ENCODE measurements at regions not wholly inside any gene's neighbourhood (a gene's known extent, or its start where the extent isn't known, plus 50 kb on each side); places are given as distances from the start of the nearest gene placed in this dataset.

DNA sequence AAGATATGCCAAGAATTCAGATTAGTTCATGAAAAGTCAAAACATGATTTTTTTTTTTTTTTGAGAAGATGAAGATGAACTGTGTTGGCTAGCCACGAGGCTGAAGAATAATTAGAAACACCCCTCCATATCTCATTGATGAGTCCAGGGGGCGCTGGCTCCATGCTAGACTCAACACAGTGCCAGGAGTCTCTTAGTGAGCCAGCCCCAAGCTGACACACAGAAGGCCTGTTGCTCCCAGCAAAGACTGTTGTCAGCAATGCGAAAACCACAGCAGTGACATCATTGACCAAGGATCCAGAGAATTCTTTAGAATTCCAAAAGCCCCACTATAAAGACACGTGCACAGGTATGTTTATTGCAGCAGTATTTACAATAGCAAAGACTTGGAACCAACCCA is 185.2 kb downstream of the ANXA2 start:
- DNase-seq (ENCODE audit: low read depth), result peak; percentile 85

DNA sequence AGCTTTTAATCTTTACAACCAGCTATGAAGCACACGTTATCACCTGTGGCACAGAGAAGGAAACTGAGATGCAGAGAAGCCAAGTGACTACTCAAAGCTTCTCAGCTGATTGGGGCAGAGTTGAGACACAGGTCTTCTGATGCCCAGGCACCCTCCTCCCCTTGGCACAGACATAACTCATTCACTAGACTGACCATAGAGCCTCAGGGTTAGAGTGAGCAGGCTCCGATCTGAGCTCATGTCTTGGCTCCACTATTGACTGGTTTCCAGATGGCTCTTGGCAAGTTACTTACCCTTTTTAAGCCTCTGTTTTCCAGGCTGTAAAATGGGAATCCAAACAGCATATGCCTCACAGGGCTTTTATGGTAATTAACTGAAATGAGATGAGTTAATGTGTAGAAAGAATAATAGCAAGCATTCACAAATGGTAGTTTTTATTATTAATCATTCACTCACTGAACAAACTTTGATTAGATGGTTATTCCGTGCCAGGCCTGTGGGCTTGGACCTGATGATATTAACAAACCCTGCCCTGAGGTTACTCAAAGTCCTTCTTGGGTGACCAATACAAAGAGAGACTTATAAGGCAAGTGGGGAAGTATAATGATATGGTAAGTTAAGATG is 184.3 kb downstream of the ANXA2 start:
- DNase-seq (ENCODE audit: low read depth), result no peak

DNA sequence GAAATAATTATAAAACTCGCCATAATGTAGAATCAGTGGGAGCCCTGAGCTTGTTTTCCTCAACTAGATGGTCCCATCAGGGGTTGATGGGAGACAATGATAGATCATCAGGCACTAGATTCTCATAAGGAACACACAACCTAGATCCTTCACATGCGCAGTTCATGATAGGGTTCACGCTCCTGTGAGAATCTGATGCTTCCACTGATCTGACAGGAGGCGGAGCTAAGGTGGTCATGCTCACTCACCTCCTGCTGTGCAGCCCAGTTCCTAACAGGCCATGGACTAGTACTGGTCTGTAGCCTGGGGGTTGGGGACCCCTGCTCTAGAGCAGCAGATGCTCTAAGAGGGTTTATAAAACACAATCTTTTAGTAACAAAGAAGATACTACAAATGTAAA is 183.6 kb downstream of the ANXA2 start:
- DNase-seq (ENCODE audit: low read depth), result no peak

DNA sequence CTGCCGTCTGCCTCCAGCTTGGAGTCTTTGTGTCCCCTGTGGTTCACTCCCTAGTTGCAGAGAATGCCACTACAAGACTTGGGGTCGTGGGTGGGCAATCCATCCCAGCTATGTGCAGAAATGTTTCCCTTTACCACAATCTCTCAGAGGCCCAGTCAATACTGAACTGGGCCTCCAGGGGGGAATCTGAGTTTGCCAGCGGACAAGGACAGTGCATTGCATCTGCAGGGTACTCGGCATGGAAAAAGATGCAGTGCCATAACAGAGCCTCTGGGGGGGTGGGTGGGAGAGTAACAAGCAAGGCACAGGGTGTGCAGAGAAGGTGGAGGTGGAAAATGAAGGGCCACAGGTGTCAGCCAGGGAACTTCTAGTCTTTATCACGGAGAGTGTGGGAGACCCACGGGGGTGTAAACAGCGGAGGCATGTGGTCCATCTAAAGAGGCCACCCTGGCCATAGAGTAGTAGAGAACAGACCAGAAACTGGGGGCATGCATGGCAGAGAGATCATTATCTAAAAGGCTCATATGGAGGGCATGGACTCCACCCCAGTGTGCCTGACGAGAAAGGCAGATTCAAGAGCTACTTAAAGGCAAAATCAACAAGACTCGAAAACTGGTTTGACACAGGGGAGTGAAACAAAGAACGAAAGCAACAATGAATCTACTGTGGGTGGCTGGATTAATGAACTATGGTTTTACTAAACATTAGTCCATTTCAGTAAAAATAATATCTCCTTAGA is 182.4 kb downstream of the ANXA2 start:
- no peak for DNase-seq (ENCODE audit: low read depth)

DNA sequence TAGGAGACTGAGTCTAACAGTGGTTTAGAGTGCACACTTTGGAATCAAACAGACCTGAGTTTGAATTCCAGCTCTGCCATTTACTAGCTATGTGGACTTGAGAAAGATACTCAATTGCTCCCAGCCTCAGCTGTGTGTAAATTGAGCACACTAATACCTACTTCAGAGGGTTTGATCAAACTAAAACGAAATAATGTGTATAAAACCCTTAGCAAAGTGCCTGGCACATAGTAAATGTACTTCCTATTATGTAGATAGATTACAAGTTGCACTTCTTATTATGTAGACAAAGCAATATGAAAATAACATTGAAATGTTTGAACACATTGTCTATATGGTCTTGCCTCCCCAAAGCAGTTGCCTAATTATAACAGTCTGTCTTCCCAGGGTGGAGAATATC is 180.6 kb downstream of the ANXA2 start:
- DNase-seq (ENCODE audit: low read depth), result no peak

DNA sequence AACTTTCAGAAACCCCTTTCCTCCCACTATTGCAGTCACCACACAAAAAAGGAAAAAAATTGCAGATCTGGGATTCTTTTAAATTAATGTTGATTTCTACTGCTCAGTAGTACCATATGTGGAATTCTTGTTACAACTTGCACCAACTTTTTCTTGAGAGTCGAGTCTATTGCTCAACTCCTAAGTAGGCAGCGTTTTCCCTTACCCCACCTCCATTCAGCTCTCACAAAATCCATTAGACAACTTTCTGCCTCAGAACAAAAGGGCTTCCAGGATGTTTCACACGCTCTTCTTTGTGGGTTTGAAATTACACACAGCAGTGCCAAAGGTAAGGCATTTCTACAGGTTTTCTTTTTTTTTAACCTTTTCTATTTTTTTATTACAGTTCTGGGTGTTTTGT is 179.5 kb downstream of the ANXA2 start:
- DNase-seq (ENCODE audit: low read depth), result no peak

DNA sequence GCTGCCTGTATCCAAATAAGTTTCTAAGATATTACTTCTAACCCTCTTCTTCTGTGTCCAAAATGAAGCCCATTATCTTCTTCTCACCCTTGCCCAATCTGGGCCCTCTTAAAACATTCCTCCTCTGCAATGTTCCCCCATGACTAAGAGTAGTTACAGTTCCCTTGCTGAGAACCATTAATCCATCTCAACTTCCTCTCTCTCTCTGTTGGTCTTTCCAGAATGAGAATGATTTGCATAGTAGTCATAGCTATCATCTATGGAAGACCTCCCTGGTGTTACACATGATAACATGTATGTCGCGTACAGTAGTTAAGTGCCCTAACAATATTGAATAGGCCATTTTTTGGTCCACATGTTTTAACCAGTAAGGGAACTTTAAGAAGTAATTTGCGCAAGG is 177.9 kb downstream of the ANXA2 start:
- DNase-seq (ENCODE audit: low read depth), result no peak

DNA sequence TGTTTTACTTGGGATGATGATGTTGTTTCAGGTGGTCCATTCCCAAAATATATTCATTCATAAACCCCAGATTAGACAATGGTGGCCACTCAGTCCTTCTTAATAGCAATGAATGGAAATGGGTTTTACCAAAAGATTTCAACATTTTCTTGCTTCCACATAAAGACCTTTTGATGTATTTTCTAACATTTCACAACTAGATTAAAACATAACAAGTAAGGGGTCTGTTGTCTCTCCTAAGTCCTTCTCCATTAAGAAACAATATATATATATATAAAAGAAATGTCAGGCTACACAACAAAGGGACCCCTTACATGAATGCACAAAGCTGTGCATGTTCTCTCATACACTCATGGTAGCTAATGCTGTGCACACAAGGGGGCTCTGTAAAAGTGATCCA is 176.4 kb downstream of the ANXA2 start:
- no peak for DNase-seq (ENCODE audit: low read depth)

DNA sequence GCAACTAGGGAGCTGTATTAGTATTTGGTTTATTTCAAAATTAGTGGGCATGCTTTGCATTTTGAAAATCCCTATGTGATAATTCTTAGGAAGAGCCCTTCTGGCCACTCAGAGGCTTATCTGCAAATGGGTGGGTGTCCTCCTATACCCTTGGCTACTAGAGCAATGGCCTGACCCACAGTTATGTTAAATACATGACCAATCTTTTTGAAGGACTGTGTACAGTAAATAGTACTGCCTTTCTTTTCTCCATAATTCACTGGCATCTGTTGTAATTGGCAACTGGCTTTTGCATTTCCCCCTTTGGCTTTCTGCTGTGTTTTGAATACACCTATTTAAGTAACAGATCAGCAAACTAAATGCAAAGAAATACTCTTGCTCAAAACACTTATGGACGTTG is 175.4 kb downstream of the ANXA2 start:
- no peak for DNase-seq (ENCODE audit: low read depth)

DNA sequence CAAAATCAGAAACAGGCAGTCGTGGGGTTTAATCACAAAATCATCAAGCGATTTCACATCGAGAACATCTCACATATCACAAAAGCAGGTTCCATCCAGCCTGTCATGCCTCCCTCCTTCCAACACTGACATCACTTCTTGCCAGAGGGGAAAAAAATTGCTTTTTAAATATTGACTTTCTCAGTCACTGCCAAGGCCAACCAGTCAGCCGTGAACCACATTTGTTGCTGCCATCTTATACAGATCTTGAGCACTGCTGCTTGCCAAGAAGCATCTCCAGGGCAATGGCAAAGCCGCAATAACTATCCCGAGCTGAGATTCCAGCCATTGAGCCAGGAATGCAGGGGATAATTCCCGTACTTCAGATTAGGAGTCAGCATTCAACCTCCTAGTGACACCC is 174.6 kb downstream of the ANXA2 start:
- no peak for DNase-seq (ENCODE audit: low read depth)

DNA sequence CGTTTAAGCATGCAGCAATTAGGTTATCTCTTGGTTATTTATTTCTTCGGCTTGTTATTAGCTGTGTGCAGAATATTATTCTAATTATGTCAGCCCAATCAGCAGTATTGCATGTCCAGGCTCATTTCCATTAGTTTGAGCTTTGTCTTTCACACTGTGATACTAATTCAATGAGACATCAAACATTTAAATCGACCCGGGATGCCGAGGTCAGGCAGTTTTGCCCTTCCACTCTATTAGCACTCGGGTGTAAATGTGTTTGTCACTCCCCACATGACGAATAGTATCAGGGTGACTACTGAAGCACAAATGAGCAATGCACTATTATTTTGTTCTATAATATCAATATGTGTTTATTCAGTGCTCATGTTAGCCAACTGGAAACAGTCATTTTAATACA is 170.9 kb downstream of the ANXA2 start:
- no peak for DNase-seq (ENCODE audit: low read depth)

DNA sequence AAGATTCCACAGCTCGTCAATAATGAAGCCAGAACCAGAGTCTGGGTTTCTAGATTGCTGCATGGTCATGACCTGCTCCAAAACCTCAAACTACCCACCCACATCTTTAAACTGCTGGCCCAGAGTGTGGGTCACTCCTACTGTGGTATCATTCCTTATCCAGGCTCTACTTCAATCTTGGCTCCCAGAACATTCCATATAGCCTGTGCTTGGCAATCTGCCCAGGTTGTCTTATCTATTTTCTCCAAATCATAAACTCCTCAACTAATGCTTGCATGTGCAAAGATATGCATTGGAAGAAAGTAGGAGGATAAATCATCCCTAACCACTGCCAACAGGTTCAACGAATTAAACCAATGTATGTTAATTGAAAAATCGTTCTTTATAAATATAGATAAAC is 169.7 kb downstream of the ANXA2 start:
- no peak for DNase-seq (ENCODE audit: low read depth)

DNA sequence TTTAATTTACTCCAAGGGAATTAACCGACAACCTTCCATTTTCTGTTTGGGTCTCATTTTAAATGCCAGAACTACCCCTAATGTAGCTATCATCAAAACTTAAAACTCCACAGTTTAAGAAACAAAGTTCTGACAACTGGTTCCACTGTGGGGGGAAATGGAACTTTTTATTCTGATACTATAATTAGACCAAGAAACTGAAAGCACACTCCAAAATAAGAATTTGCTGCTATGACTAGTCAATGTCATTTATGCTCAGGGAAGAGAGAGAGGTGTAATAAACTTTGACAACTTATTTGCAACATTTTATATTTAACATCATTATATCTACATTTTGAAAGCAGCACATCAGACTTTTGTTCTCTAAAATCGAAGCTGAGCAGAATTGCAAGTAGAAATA is 169.2 kb downstream of the ANXA2 start:
- DNase-seq (ENCODE audit: low read depth), result no peak

DNA sequence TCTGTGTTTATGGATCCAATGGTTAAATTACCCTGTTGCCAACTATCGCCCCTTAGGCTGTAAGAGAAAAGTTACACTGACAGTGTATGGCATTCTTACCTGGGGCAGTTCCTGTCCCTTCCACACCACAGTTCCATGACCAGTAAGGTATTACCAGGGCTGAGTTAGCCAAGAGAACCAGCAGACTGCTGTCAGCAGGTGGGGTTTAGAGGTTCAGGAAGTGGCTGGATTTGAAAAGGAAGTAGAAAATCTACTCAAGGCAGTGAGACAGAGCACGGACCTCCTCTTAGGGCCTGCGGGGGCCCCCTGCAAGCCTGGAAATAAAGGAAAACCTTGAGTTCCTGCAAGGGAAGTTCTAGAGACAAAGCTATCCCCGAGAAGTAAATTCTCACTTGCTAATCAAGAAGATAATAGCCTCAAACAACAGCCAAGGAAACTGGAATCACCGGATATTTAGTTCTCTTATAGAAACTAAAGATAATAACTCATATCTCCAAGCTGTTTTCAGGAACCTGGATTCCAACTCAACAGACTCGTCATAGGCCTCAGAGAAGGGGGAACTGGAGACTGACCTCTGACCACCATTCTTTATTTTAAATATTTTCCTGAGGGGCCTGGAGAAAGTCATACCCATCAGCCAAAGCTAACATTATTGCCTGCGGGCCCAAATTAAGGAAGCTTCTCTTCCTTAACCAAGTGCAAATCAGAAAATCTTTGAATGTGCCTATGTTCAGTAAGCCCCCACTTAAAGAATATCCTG is 161.7 kb downstream of the ANXA2 start:
- DNase-seq (ENCODE audit: low read depth), result no peak

DNA sequence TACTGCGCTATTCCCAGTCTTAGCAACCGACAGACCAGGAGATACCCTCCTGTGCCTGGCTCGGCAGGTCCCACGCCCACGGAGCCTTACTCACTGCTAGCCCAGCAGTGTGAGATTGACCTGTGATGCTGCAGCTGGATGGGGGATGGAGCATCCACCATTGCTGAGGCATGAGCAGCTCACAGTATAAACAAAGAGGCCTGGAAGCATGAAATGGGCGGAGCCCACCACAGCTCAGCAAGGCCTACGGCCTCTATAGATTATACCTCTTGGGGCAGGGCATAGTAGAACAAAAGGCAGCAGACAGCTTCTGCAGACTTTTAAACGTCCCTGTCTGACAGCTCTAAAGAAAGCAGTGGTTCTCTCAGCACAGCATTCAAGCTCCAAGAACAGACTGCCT is 160.3 kb downstream of the ANXA2 start:
- DNase-seq (ENCODE audit: low read depth), result peak; percentile 10

DNA sequence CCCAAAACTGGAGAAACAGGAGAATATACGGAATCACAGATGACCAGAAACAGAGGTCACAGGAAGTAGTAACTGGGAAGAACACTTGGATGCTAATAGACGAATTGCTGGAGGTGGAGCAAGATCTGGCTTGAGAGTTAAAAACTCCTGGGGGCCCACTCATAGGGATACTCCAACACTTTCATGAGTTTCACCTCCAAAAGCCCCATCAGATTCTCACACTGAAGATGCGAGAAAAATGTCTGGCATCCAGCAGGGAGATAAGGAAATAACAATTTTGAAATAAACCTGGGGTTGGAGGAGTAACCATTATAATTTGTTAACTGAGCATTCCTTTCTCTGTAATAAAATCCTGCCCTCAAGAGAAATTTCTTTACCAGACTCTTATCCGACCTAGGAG is 154.0 kb downstream of the ANXA2 start:
- DNase-seq (ENCODE audit: low read depth), result no peak

DNA sequence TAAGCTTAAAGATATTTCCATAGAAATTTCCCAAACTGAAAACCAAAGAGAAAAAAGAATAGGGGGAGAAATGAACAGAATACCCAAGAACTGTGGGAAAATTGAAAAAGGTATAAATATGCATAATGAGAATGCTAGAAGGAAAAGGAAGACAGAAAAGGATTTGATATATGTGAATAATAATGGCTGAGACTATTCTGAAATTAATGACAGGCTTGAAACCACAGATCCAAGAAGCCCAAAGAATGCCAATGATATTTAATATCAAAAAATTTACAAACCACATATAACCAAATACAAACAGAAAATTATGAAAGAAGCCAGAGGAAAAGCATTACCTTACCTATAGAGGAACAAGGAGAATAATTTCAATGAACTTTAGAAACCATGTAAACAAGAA is 153.0 kb downstream of the ANXA2 start:
- no peak for DNase-seq (ENCODE audit: low read depth)

DNA sequence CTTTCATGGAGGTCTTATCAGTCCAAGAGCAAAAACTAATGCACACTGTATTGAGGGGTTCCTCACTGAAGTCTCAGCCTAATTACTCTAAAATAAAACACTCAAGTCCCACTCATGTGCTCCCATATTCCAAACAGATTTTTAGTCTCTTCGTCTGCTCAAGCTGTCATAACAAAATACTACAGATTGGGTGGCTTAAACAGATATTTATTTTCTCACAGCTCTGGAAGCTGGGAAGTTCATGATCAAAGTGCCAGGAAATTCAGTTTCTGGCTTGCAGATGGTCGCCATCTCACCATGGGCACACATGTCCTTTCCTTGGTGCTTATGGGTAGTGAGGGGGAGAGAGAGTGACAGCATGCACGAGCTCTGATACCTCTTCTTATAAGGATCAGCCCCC is 147.5 kb downstream of the ANXA2 start:
- no peak for DNase-seq (ENCODE audit: low read depth)

DNA sequence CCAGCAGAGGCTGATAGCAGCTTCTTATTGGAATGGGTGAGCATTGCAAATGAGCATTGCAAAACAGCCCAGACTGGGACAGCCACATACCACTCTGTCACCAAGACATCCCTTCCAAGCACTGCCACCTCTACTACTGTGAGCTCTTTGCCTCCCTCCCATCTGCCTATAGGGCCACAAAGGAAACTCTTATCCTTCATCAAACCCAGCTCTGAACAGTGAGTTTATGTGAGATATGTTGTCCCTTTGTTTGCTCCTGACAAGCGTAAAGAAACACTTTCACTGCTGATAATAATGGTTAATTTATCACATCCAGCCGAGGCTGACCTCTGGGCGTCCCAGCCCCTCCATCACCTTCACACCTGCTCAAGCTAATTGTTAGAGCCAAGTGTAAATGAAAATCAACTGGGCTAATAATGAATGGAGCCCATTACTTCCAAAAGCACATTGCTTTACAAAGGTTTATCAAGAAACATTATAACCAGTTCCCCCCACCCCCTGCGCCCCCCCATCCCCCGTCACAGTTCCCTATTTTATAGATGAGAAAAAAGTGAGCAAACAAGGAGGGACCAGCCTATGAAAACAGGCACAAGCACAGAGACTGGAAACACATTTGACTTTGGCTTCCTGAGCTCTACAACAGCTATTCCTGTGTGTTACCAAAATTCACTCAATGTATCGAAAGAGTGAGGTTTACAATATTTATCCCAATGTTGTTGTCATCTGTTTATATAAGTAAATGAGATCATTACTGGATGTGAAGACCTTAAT is 146.3 kb downstream of the ANXA2 start:
- DNase-seq (ENCODE audit: low read depth), result no peak

DNA sequence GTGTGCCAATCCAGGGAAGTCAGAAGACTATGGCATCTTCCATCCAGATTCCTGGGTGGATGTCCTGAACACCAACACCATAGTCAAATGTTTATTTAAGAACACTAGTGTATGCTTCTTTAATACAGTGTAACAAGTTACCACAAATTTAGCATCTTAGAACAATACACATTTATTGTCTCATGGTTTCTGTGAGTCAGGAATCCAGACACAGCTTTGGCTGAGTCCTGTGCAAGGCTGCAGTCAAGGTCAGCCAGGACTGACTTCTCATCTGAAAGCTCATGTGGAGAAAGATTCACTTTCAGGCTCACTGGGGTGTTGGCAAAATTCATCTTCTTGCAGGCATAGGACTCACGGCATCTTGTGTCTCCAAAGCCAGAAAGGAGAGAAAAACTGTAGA is 143.4 kb downstream of the ANXA2 start:
- DNase-seq (ENCODE audit: low read depth), result no peak

DNA sequence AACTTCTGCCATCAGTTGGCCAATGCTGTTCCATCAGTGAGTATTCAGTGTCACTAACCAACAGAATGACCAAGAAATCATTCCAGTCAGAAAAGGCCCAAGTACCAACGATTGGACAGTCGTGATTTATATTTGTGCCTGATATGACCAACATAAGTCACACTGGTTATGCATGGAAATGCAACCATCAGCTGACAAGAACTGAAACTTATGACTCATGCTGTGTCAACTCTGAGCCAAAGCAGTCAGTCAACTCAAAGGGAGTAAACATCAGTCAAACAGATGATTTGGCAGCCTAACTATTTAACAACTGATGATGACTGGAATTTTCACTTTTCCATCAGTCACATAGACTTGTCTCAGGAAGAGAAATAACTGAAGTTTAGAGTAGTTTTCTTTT is 142.4 kb downstream of the ANXA2 start:
- peak; percentile 42 for DNase-seq (ENCODE audit: low read depth)

DNA sequence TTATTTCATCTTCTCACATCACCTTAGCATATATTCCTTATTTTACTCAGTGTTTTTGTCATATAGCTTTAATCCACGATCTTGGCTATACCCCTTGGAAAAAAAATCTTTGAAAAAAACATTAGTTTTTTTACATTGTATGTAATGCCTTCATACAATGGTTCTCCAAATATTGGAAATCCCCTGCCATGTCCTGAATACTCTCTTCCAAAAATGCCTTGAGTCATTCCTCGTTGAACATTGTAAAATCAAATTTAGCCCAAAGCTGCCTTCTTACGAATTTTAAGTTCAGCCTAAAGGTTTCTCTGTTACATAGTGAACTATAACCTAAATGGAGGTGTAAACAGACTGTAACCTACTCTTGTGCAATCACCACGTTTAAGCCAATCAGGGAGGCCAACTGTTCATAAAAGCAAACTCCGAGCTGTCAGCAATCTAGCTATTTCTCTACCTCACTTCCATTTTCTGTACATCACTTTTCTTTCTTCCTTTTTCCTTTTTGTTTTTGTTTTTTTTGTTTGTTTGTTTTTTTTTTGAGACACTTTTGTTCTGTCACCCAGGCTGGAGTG is 140.1 kb downstream of the ANXA2 start:
- no peak for DNase-seq (ENCODE audit: low read depth)

Data from ELR (cell line).